Neural cell (in vitro differentiated cells): ENCODE measurements at regions not wholly inside any gene's neighbourhood (a gene's known extent, or its start where the extent isn't known, plus 50 kb on each side); places are given as distances from the start of the nearest gene placed in this dataset.

Experiments
- H2AFZ ChIP-seq: fragments of 200-600, 300-800 bp; sonication (generic), shearing (Covaris generic); 2 replicates; pipeline ENCODE4 v1.6.0; 2014; ENCODE audit warnings: low read depth, mild to moderate bottlenecking, antibody characterized with exemption, low read length, moderate library complexity
- H3F3A ChIP-seq: fragments of 200-600 bp; shearing (Covaris generic); 2 replicates; pipeline ENCODE4 v1.6.1; 2016; ENCODE audit warnings: mild to moderate bottlenecking, moderate library complexity, mixed read lengths, antibody characterized with exemption, low read length; ENCODE audit not compliant: insufficient read depth, poor library complexity, severe bottlenecking
- H3K27ac ChIP-seq: fragments of 200-600, 300-800 bp; sonication (generic), shearing (Covaris generic); 2 replicates; pipeline ENCODE4 v1.5.1; 2014; ENCODE audit warnings: mild to moderate bottlenecking, low read length, moderate library complexity
- H3K27me3 ChIP-seq: fragments of 300-800, 200-600 bp; sonication (generic), shearing (Covaris generic); 2 replicates; pipeline ENCODE4 v1.6.0; 2014; ENCODE audit warnings: mild to moderate bottlenecking, low read depth, low read length, moderate library complexity; ENCODE audit not compliant: insufficient read depth
- H3K36me3 ChIP-seq: fragments of 300-800, 200-600 bp; sonication (generic), shearing (Covaris generic); 2 replicates; pipeline ENCODE4 v1.5.1; 2014; ENCODE audit warnings: mild to moderate bottlenecking, antibody characterized with exemption, low read length, moderate library complexity; ENCODE audit not compliant: insufficient read depth
- H3K4me2 ChIP-seq: fragments of 300-800, 200-600 bp; sonication (generic), shearing (Covaris generic); 2 replicates; pipeline ENCODE4 v1.6.0; 2014; ENCODE audit warnings: mild to moderate bottlenecking, low read length
- H3K4me3 ChIP-seq: fragments of 300-800, 200-600 bp; sonication (generic), shearing (Covaris generic); 2 replicates; pipeline ENCODE4 v1.5.1; 2014; ENCODE audit warnings: mild to moderate bottlenecking, low read length, moderate library complexity
- H3K79me2 ChIP-seq: fragments of 200-600 bp; shearing (Covaris generic); replicated peaks from 2 replicates; pipeline ENCODE4 v1.6.0; 2014; ENCODE audit warnings: mild to moderate bottlenecking, low read length, moderate library complexity; ENCODE audit not compliant: insufficient read depth
- H3K9ac ChIP-seq: fragments of 300-800, 200-600 bp; sonication (generic), shearing (Covaris generic); 2 replicates; pipeline ENCODE4 v1.6.1; 2016; ENCODE audit warnings: mild to moderate bottlenecking, low read length, mixed read lengths
- H3K9me2 ChIP-seq: fragments of 200-600 bp; shearing (Covaris generic); 2 replicates; pipeline ENCODE4 v1.6.1; 2016; ENCODE audit warnings: mild to moderate bottlenecking, low read length, mixed read lengths; ENCODE audit not compliant: insufficient read depth
- H3K9me3 ChIP-seq: fragments of 200-600, 300-800 bp; sonication (generic), shearing (Covaris generic); 2 replicates; pipeline ENCODE4 v1.6.1; 2016; ENCODE audit warnings: mild to moderate bottlenecking, mixed run types, low read length, moderate library complexity, mixed read lengths
- H4K20me1 ChIP-seq: fragments of 200-600 bp; shearing (Covaris generic); 2 replicates; pipeline ENCODE4 v1.6.1; 2016; ENCODE audit warnings: mild to moderate bottlenecking, mixed run types; ENCODE audit not compliant: insufficient read depth
- CTCF ChIP-seq: fragments of 450-650 bp; IDR thresholded peaks from 2 replicates; pipeline ENCODE4 v1.5.1; 2014; ENCODE audit warnings: antibody characterized with exemption, mild to moderate bottlenecking, moderate library complexity; ENCODE audit not compliant: poor library complexity, severe bottlenecking
- EP300 ChIP-seq: fragments of 450-650 bp; conservative IDR thresholded peaks from 2 replicates; pipeline ENCODE4 v1.6.1; 2014; ENCODE audit warnings: antibody characterized with exemption, mild to moderate bottlenecking, moderate library complexity; ENCODE audit not compliant: poor library complexity, severe bottlenecking
- EZH2 ChIP-seq: fragments of 200-600, 300-800 bp; shearing (Covaris generic), sonication (generic); IDR thresholded peaks from 2 replicates; pipeline ENCODE4 v1.6.1; 2014; ENCODE audit warnings: antibody characterized with exemption, low read length, borderline replicate concordance, mild to moderate bottlenecking; ENCODE audit not compliant: insufficient read depth, poor library complexity, severe bottlenecking
- MXI1 ChIP-seq: fragments of 450-650 bp; conservative IDR thresholded peaks from 2 replicates; pipeline ENCODE4 v1.6.1; 2014; ENCODE audit warnings: antibody characterized with exemption, mild to moderate bottlenecking; ENCODE audit not compliant: poor library complexity, severe bottlenecking
- POLR2AphosphoS5 ChIP-seq: IDR thresholded peaks from 2 replicates; pipeline ENCODE4 v1.6.1; 2012
- RAD21 ChIP-seq: fragments of 450-650 bp; conservative IDR thresholded peaks from 2 replicates; pipeline ENCODE4 v1.6.1; 2014; ENCODE audit warnings: antibody characterized with exemption, mild to moderate bottlenecking, moderate library complexity
- REST ChIP-seq: IDR thresholded peaks from 2 replicates; pipeline ENCODE4 v1.6.1; 2012; ENCODE audit warnings: borderline replicate concordance
- SMC3 ChIP-seq: fragments of 450-650 bp; conservative IDR thresholded peaks from 2 replicates; pipeline ENCODE4 v1.6.1; 2014; ENCODE audit warnings: antibody characterized with exemption, mild to moderate bottlenecking, moderate library complexity; ENCODE audit not compliant: poor library complexity
- TAF1 ChIP-seq: IDR thresholded peaks from 2 replicates; pipeline ENCODE4 v1.6.1; 2012; ENCODE audit warnings: low read depth

GRCh38 chr3:18007980-18008379, 265.5 kb upstream of the TBC1D5 start:
- Histone ChIP-seq H3K79me2 (no peaks in the 10 kb centered on the region), H3K4me2 (no peak overlapping the region)
- no peak for TF ChIP-seq EZH2
- no peak for TF ChIP-seq SMC3
- TF ChIP-seq POLR2AphosphoS5, result no peak
- TF ChIP-seq MXI1, result no peak
- no peak for TF ChIP-seq CTCF
- TF ChIP-seq REST, result no peak
- no peak for TF ChIP-seq TAF1
- no peak for TF ChIP-seq EP300
- no peak for TF ChIP-seq RAD21

GRCh38 chr3:17995769-17996168, 253.3 kb upstream of the TBC1D5 start:
- no peaks in the 10 kb centered on the region for H4K20me1 ChIP-seq
- no peaks in the 10 kb centered on the region for H3F3A ChIP-seq
- H2AFZ ChIP-seq, result no peak overlapping the region
- no peak overlapping the region for H3K27ac ChIP-seq
- H3K79me2 ChIP-seq, result no peaks in the 10 kb centered on the region
- TF ChIP-seq POLR2AphosphoS5 (no peak), MXI1 (no peak), TAF1 (no peak), CTCF (no peak), REST (no peak), SMC3 (no peak), EP300 (no peak), EZH2 (no peak), RAD21 (no peak)
- H3K36me3 ChIP-seq, result no peaks in the 10 kb centered on the region
- H3K4me3 ChIP-seq, result no peak overlapping the region
- no peaks in the 10 kb centered on the region for H3K9me2 ChIP-seq
- no peak overlapping the region for H3K9ac ChIP-seq
- H3K27me3 ChIP-seq, result no peaks in the 10 kb centered on the region
- H3K4me2 ChIP-seq, result no peak overlapping the region
- H3K9me3 ChIP-seq, result no peaks in the 10 kb centered on the region

More at GRCh38 chr3:18007980-18008379, 265.5 kb upstream of the TBC1D5 start:
- no peaks in the 10 kb centered on the region for H3K9me3 ChIP-seq
- no peaks in the 10 kb centered on the region for H4K20me1 ChIP-seq
- H3F3A ChIP-seq, result no peaks in the 10 kb centered on the region
- H3K27ac ChIP-seq, result no peak overlapping the region
- H2AFZ ChIP-seq, result no peak overlapping the region
- no peaks in the 10 kb centered on the region for H3K27me3 ChIP-seq
- no peak overlapping the region for H3K4me3 ChIP-seq
- no peak overlapping the region for H3K9ac ChIP-seq
- no peaks in the 10 kb centered on the region for H3K9me2 ChIP-seq
- no peaks in the 10 kb centered on the region for H3K36me3 ChIP-seq
